GM12892 (cell line): ENCODE measurements at regions not wholly inside any gene's neighbourhood (a gene's known extent, or its start where the extent isn't known, plus 50 kb on each side); places are given as distances from the start of the nearest gene placed in this dataset.
"Not testable (repeated sequence)": the region's sequence is repeated elsewhere in the genome, so short reads cannot be mapped to it uniquely, and the experiment has no call there.

Experiments used
- DNase-seq: peaks from one replicate; pipeline ENCODE4 v3.0.0; 2011; ENCODE audit not compliant: insufficient read length
- FAIRE-seq: peaks from 2 replicates; lab custom pipeline; 2011; peaks lifted over from hg19 to GRCh38; lab: Jason Lieb, UNC
- POLR2A ChIP-seq: IDR thresholded peaks from 2 replicates; pipeline ENCODE4 v1.6.1; 2011; ENCODE audit warnings: low read depth, low read length, control low read depth
- POLR2AphosphoS5 ChIP-seq: IDR thresholded peaks from 2 replicates; pipeline ENCODE4 v1.6.1; 2011; ENCODE audit warnings: low read depth, low read length, control low read depth
- TAF1 ChIP-seq: IDR thresholded peaks from 2 replicates; pipeline ENCODE4 v1.6.1; 2011; ENCODE audit warnings: low read depth, mild to moderate bottlenecking, control low read depth, low read length, borderline replicate concordance

DNA sequence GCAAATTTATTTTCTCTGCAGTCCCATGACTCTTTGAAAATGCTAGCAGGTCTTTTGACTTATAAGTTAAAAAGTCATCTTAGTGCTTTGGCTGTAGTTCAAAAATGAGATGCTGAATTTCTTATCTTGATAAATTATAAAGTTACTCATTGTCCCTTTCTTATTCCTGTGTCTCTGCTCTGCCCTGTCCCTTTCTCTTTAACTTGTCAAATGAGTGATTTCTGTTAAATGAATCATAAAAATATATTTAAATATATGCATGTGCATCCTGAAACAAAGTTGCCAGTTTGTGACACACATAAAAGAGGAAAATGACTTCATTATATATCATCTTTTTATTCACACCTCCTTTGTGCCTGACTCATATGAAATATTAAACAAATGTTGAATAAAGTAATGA, 1097.3 kb upstream of the EPHA6 start:
- no peak for FAIRE-seq

DNA sequence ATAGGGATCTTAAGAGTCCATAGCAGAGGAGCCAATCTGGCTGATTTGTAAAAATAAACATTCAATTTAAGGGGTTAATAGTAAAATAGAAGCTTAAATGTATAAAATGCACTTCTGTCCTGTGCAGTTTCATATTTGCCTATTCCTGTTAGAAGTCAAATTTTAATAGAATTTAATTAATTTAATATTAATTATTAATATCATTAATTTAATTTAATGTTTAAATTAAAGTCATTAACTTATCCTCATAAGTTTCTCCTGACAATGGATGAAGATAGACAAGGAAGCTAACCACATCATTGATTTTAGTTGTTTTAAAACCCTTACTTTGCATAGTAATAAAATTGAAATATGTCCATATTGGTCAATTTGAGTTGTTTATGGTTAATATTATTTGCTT, 1096.2 kb upstream of the EPHA6 start:
- FAIRE-seq (no peak), DNase-seq (no peak)
- TF ChIP-seq TAF1 (no peak), POLR2A (no peak), POLR2AphosphoS5 (no peak)

More for the DNA sequence above, 1097.3 kb upstream of the EPHA6 start:
- no peak for DNase-seq
- TF ChIP-seq POLR2A (no peak), POLR2AphosphoS5 (no peak), TAF1 (no peak)

- TF ChIP-seq TAF1 (no peak), POLR2A (no peak), POLR2AphosphoS5 (no peak)
- FAIRE-seq (no peak), DNase-seq (no peak)
These were observed 1094.9 kb upstream of the EPHA6 start for GRCh38 chr3:95719481-95719880.

DNA sequence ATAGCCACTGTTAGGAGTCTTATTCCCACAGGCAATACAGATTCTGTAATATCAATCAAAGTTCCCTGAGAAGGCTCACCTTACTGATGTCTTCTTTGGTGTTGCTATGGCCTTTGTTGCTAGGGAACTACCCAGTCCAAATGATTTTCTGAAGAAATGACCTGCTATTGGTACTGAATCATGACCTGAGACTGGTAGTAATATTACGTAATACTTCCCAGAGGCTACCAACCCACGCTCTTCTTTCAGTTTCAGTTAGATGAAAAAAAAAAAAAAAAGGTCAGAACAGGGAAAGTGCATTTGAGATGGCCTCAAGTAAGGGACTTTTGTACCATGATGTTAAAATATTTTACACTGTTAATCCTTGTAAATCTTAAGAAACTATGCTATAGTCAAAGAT, 1092.5 kb upstream of the EPHA6 start:
- no peak for TF ChIP-seq TAF1
- no peak for TF ChIP-seq POLR2AphosphoS5
- TF ChIP-seq POLR2A = no peak
- DNase-seq = no peak
- FAIRE-seq = peak; percentile 65

- DNase-seq (no peak), FAIRE-seq (no peak)
- TF ChIP-seq TAF1 (no peak), POLR2A (no peak)
These were observed 1088.6 kb upstream of the EPHA6 start for GRCh38 chr3:95725770-95726169.

- FAIRE-seq = no peak
- DNase-seq = no peak
- no peak for TF ChIP-seq TAF1
- TF ChIP-seq POLR2A = no peak
- no peak for TF ChIP-seq POLR2AphosphoS5
These were observed 1082.6 kb upstream of the EPHA6 start for GRCh38 chr3:95731753-95732152.

DNA sequence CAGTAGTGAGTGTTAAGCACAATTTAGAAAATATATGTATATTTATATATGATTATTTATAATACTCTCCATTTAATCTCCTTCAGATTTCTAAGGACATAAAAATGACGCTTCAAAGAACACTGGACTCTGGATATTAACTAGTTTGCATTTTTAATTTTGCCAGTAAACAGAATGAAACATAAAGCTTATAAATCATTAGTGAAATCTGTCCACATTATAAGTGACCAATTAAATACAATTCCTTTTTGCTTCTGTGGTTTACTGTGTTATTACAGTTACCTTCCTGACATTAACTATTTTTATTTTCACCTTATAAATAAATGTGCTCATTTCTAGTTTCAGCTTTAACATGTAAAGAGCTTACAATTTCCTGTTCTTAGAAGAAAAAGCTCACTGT, 1081.1 kb upstream of the EPHA6 start:
- FAIRE-seq = no peak
- TF ChIP-seq POLR2AphosphoS5 = no peak
- no peak for TF ChIP-seq TAF1
- no peak for TF ChIP-seq POLR2A

DNA sequence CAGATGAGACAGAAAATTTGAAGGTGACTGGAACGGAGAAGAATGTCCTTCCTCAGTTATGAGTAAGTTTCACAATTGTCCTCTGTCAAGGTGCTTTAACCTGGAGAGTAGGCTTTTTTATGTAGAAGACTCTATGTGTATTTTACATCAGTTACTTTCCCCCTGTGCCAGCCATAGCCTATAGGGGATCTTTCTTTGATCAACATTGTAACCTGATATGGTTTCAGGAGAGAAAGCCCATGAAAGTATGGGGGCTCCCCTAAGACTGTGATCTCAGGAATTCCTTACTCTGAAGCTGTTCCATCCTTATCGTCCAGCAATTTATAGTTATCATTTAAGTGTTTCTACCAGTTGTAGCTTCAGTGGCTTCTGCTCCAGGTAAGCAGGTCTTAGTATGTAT, 1076.3 kb upstream of the EPHA6 start:
- TF ChIP-seq POLR2A = no peak
- no peak for TF ChIP-seq TAF1
- TF ChIP-seq POLR2AphosphoS5 = no peak
- FAIRE-seq (no peak), DNase-seq (no peak)

More for the DNA sequence above, 1081.1 kb upstream of the EPHA6 start:
- no peak for DNase-seq

- not testable (repeated sequence) for FAIRE-seq, DNase-seq
These were observed 1069.5 kb upstream of the EPHA6 start for GRCh38 chr3:95744896-95745295.

DNA sequence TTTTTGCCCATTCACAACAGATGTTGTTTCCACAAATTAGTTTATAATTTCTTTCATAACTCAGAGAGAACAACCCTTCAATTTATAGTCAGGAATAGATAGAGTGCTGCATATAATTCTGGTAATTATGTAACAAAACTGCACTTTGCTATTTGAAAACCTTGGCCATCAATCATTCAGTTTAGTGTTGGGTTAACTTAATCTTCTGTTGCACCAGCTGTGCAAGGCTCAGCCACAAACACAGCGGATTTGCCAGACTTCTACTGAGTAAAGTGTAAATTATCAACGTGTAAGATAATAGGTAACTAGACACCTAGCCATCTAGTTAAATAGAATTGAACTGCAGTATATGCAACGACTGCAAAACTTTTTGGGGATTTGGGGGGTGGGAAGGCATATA, 1064.3 kb upstream of the EPHA6 start:
- no peak for FAIRE-seq
- TF ChIP-seq POLR2A = no peak
- TF ChIP-seq TAF1 = no peak
- no peak for TF ChIP-seq POLR2AphosphoS5
- no peak for DNase-seq

- FAIRE-seq = no peak
- TF ChIP-seq TAF1 = no peak
- TF ChIP-seq POLR2AphosphoS5 = no peak
- no peak for TF ChIP-seq POLR2A
- no peak for DNase-seq
These were observed 1062.9 kb upstream of the EPHA6 start for GRCh38 chr3:95751509-95751908.

- peak; percentile 5 for FAIRE-seq
These were observed 1062.2 kb upstream of the EPHA6 start for GRCh38 chr3:95752199-95752598.

GRCh38 chr3:95758707-95759106, 1055.7 kb upstream of the EPHA6 start:
- FAIRE-seq = no peak
- TF ChIP-seq POLR2AphosphoS5 = no peak
- no peak for TF ChIP-seq TAF1
- no peak for TF ChIP-seq POLR2A
- no peak for DNase-seq

More at GRCh38 chr3:95752199-95752598, 1062.2 kb upstream of the EPHA6 start:
- TF ChIP-seq TAF1 (no peak), POLR2A (no peak), POLR2AphosphoS5 (no peak)
- no peak for DNase-seq
